ENCODE measurements at regions not wholly inside any gene's neighbourhood (a gene's known extent, or its start where the extent isn't known, plus 50 kb on each side); places are given as distances from the start of the nearest gene placed in this dataset.

- intact Hi-C loops (cut with micrococcal nuclease; ENCODE audit: unreplicated experiment) = no loop called here
- Histone ChIP-seq H3K36me3 (ENCODE audit: insufficient read depth, low read length, poor library complexity, severe bottlenecking) (no peaks in the 10 kb centered on the region), H3K4me3 (ENCODE audit: low read depth, low read length, poor library complexity, severe bottlenecking) (no peak overlapping the region), H3K9me3 (ENCODE audit: low read depth, low read length, poor library complexity, severe bottlenecking) (no peaks in the 10 kb centered on the region), H3K27ac (ENCODE audit: low read depth, low read length, poor library complexity, severe bottlenecking) (no peak overlapping the region), H3K4me1 (ENCODE audit: insufficient read depth, low read length, poor library complexity, severe bottlenecking) (no peaks in the 10 kb centered on the region), H3K27me3 (replicated peaks; ENCODE audit: insufficient read depth, low read depth, low read length, poor library complexity) (peaks cover 65% of the 10 kb centered on the region)
- no peak for TF ChIP-seq EZH2 (IDR thresholded peaks at IDR 0.05; ENCODE audit: borderline replicate concordance, low read depth, low read length, poor library complexity, severe bottlenecking)
- TF ChIP-seq, protein P1, sequence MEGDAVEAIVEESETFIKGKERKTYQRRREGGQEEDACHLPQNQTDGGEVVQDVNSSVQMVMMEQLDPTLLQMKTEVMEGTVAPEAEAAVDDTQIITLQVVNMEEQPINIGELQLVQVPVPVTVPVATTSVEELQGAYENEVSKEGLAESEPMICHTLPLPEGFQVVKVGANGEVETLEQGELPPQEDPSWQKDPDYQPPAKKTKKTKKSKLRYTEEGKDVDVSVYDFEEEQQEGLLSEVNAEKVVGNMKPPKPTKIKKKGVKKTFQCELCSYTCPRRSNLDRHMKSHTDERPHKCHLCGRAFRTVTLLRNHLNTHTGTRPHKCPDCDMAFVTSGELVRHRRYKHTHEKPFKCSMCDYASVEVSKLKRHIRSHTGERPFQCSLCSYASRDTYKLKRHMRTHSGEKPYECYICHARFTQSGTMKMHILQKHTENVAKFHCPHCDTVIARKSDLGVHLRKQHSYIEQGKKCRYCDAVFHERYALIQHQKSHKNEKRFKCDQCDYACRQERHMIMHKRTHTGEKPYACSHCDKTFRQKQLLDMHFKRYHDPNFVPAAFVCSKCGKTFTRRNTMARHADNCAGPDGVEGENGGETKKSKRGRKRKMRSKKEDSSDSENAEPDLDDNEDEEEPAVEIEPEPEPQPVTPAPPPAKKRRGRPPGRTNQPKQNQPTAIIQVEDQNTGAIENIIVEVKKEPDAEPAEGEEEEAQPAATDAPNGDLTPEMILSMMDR (conservative IDR thresholded peaks at IDR 0.05; ENCODE audit: low read depth, low read length) = no peak
- ChIA-PET CTCF (no interaction called here), POLR2A (ENCODE audit: low non-redundant PET) (no interaction called here)
- no TSS peak for BruUV-seq (replicated peaks)
- DNase-seq (ENCODE audit: low spot score) = no peak
These were observed 53.7 kb upstream of the SIRPG start for GRCh38 chr20:1711266-1711665.

DNA sequence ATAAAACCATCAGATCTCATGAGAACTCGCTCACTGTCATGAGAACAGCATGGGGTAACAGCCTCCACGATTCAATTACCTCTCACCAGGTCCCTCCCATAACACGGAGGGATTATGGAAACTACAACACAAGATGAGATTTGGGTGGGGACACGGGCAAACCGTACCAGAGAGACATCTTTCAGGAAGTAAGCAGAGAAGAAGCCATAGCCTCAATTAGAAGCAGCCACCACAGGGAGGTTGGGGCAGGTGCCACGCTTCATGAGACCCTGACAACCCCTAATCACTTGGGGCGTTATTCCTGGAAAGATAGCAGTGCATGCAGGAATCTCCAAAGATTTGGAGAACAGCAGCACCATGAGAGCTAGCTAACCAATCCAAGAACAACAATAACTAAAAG, 52.9 kb upstream of the SIRPG start:
- Histone ChIP-seq H3K27ac (ENCODE audit: low read depth, low read length, poor library complexity, severe bottlenecking) (no peak overlapping the region), H3K4me1 (ENCODE audit: insufficient read depth, low read length, poor library complexity, severe bottlenecking) (no peaks in the 10 kb centered on the region), H3K4me3 (ENCODE audit: low read depth, low read length, poor library complexity, severe bottlenecking) (no peak overlapping the region), H3K36me3 (ENCODE audit: insufficient read depth, low read length, poor library complexity, severe bottlenecking) (no peaks in the 10 kb centered on the region), H3K27me3 (replicated peaks; ENCODE audit: insufficient read depth, low read depth, low read length, poor library complexity) (peaks cover 58% of the 10 kb centered on the region), H3K9me3 (ENCODE audit: low read depth, low read length, poor library complexity, severe bottlenecking) (no peaks in the 10 kb centered on the region)
- no TSS peak for BruUV-seq (replicated peaks)
- CTCF ChIA-PET = interaction anchor here (0.6 kb wide), 1 partner anchor 392 kb away, joined by 3 read pairs; no protein-coding TSS in a partner anchor
- no peak for TF ChIP-seq EZH2 (IDR thresholded peaks at IDR 0.05; ENCODE audit: borderline replicate concordance, low read depth, low read length, poor library complexity, severe bottlenecking)
- TF ChIP-seq, protein P1 (conservative IDR thresholded peaks at IDR 0.05; ENCODE audit: low read depth, low read length) = no peak
- DNase-seq (ENCODE audit: low spot score) = no peak
- POLR2A ChIA-PET (ENCODE audit: low non-redundant PET) = no interaction called here
- intact Hi-C loops (cut with micrococcal nuclease; ENCODE audit: unreplicated experiment) = no loop called here

DNA sequence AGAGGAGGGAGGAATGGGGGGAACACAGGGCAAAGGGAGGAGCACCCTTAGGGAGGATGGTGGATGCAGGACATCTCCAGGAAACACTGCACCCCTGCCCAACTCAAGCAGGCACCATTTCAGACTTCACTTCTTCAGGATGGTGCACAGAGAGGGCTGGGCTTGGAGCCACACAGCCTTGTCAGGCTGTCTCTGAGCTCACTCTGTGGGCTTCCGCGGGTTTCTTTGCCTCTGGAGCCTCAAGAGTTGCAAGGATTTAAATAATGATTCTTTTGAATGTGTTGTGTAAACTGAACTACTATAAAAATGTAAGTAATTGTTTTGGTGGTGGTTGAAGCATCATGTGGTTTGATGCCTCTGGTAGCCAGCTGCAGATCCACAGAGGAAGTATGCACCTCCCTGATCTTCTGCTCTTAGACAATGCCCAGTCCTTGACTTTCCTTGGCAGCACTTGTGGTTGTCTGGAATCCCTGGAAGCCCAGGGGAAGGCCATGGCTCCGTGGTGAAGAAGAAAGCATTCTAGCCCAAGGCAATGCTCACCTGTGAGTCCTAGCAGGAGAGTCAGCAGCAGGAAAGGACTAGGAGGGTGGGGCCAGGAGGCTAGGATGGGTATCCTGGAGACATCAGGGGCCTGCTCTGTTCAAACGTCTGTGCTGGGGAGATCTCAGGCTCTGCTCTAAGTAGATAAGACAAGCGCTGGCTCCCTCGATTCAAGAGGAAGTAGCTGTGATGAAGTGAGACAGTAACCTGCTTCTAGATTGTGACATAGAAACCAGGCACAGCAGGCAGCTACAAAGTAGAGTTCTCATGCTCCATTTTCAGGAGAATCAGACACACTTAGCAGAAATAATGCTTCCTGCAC, 50.2 kb upstream of the SIRPG start:
- Histone ChIP-seq H3K27me3 (replicated peaks; ENCODE audit: insufficient read depth, low read depth, low read length, poor library complexity) (peaks cover 49% of the 10 kb centered on the region), H3K4me3 (ENCODE audit: low read depth, low read length, poor library complexity, severe bottlenecking) (no peak overlapping the region), H3K4me1 (ENCODE audit: insufficient read depth, low read length, poor library complexity, severe bottlenecking) (no peaks in the 10 kb centered on the region), H3K36me3 (ENCODE audit: insufficient read depth, low read length, poor library complexity, severe bottlenecking) (no peaks in the 10 kb centered on the region), H3K27ac (ENCODE audit: low read depth, low read length, poor library complexity, severe bottlenecking) (no peak overlapping the region), H3K9me3 (ENCODE audit: low read depth, low read length, poor library complexity, severe bottlenecking) (no peaks in the 10 kb centered on the region)
- no TSS peak for BruUV-seq (replicated peaks)
- TF ChIP-seq EZH2 (IDR thresholded peaks at IDR 0.05; ENCODE audit: borderline replicate concordance, low read depth, low read length, poor library complexity, severe bottlenecking) = no peak
- TF ChIP-seq, protein P1 (conservative IDR thresholded peaks at IDR 0.05; ENCODE audit: low read depth, low read length) = no peak
- CTCF ChIA-PET = no interaction called here
- no peak for DNase-seq (ENCODE audit: low spot score)
- POLR2A ChIA-PET (ENCODE audit: low non-redundant PET) = no interaction called here
- intact Hi-C loops (cut with micrococcal nuclease; ENCODE audit: unreplicated experiment) = no loop called here
